Endothelial cell (in vitro differentiated cells): ENCODE measurements at regions not wholly inside any gene's neighbourhood (a gene's known extent, or its start where the extent isn't known, plus 50 kb on each side); places are given as distances from the start of the nearest gene placed in this dataset.

Experiments
- DNase-seq: peaks from one replicate; pipeline ENCODE4 v3.0.0; 2021; ENCODE audit warnings: low spot score
- H3K27ac Mint-ChIP-seq: one replicate; pipeline ENCODE4 v1.8.0; 2021; ENCODE audit warnings: mixed read lengths, inconsistent platforms; ENCODE audit not compliant: unreplicated experiment
- H3K27me3 Mint-ChIP-seq: one replicate; pipeline ENCODE4 v1.8.0; 2021; ENCODE audit warnings: mild to moderate bottlenecking, moderate library complexity, mixed read lengths, inconsistent platforms; ENCODE audit not compliant: unreplicated experiment
- H3K36me3 Mint-ChIP-seq: one replicate; pipeline ENCODE4 v1.8.0; 2021; ENCODE audit warnings: mild to moderate bottlenecking, low read depth, mixed read lengths, inconsistent platforms; ENCODE audit not compliant: unreplicated experiment
- H3K4me1 Mint-ChIP-seq: one replicate; pipeline ENCODE4 v1.8.0; 2021; ENCODE audit warnings: mild to moderate bottlenecking, mixed read lengths, inconsistent platforms; ENCODE audit not compliant: unreplicated experiment
- H3K4me3 Mint-ChIP-seq: one replicate; pipeline ENCODE4 v1.8.0; 2021; ENCODE audit warnings: mild to moderate bottlenecking, mixed read lengths, inconsistent platforms; ENCODE audit not compliant: unreplicated experiment
- H3K9me3 Mint-ChIP-seq: one replicate; pipeline ENCODE4 v1.8.0; 2021; ENCODE audit warnings: mixed read lengths, inconsistent platforms; ENCODE audit not compliant: unreplicated experiment
- CTCF ChIP-seq: fragments of 200-600 bp; sonication (generic); IDR thresholded peaks from one replicate; pipeline ENCODE4 v1.5.0; 2021; ENCODE audit warnings: antibody characterized with exemption; ENCODE audit not compliant: unreplicated experiment

DNA sequence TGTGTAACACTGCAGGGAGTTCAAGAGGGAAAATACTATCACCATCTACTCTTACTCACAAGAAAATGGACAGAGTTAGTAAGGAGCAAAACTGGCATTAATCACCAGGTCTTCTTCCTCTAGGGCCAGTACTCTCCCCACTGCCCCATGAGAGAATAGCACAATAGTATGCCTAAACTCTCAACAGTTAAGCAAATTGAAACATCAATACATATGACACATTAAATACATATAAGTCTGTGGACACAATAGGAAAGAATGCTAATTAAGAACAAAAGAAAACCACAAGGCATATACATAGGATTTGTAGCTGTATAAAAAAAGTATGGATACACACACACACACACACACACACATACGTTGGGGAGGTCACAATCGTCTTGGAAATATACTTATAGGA is 197.9 kb upstream of the BDNF start:
- Mint-ChIP-seq H3K36me3 (no peaks in the 10 kb centered on the region), H3K27ac (no peak overlapping the region), H3K4me1 (no peaks in the 10 kb centered on the region), H3K9me3 (no peaks in the 10 kb centered on the region), H3K27me3 (no peaks in the 10 kb centered on the region), H3K4me3 (no peak overlapping the region)
- no peak for TF ChIP-seq CTCF
- DNase-seq = no peak

DNA sequence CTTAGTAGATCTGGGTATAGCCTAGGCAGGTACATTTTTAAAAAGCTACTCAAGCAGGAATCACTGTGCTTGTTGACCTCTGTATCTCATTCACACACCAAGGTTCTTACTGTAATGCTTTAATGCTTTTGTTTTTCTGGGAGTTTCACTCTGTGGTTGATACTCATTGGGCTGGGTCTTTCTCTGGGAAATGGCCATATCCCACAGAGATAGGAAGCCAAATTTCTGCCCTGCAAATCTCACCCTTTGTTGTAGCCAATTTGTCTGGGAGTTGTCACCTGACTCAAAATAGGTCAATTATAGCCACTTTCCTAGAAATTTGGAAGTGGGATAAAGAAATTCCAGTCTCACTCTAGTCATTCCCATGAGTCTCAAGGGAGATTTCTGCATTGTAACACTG is 195.8 kb upstream of the BDNF start:
- no peaks in the 10 kb centered on the region for H3K9me3 Mint-ChIP-seq

DNA sequence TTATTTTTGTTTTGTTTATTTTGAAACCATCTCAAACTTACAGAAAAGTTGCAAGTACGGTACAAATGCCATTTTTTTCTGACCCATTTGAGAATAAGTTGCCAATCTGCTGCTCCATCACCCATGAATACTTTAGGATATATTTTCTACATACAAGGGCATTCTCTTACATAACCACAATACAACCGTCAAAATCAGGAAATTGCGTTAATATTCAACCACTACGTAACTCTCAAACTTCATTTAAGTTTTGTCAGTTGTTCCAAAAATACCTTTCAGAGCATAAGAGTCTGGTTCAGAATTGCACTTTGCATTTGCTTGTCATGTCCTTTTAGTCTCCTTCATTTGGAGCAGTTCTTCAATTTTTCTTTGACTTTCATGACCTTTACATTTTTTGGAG is 194.3 kb upstream of the BDNF start:
- H3K27ac Mint-ChIP-seq = no peak overlapping the region
- H3K9me3 Mint-ChIP-seq = no peaks in the 10 kb centered on the region
- no peak for TF ChIP-seq CTCF
- no peak overlapping the region for H3K4me3 Mint-ChIP-seq
- no peaks in the 10 kb centered on the region for H3K4me1 Mint-ChIP-seq
- DNase-seq = no peak
- no peaks in the 10 kb centered on the region for H3K27me3 Mint-ChIP-seq
- H3K36me3 Mint-ChIP-seq = no peaks in the 10 kb centered on the region

More for the DNA sequence above, 195.8 kb upstream of the BDNF start:
- TF ChIP-seq CTCF = no peak
- no peak for DNase-seq
- no peak overlapping the region for H3K27ac Mint-ChIP-seq
- H3K4me1 Mint-ChIP-seq = no peaks in the 10 kb centered on the region
- no peaks in the 10 kb centered on the region for H3K27me3 Mint-ChIP-seq
- H3K36me3 Mint-ChIP-seq = no peaks in the 10 kb centered on the region
- no peak overlapping the region for H3K4me3 Mint-ChIP-seq

- Mint-ChIP-seq H3K27ac (no peak overlapping the region), H3K9me3 (no peaks in the 10 kb centered on the region), H3K4me1 (no peaks in the 10 kb centered on the region), H3K4me3 (no peak overlapping the region), H3K36me3 (no peaks in the 10 kb centered on the region), H3K27me3 (no peaks in the 10 kb centered on the region)
- TF ChIP-seq CTCF = no peak
- no peak for DNase-seq
These were observed 186.6 kb upstream of the BDNF start for GRCh38 chr11:27886857-27887256.

- no peak for DNase-seq
- no peaks in the 10 kb centered on the region for H3K36me3 Mint-ChIP-seq
- no peak overlapping the region for H3K4me3 Mint-ChIP-seq
- no peaks in the 10 kb centered on the region for H3K9me3 Mint-ChIP-seq
- H3K4me1 Mint-ChIP-seq = no peaks in the 10 kb centered on the region
- H3K27me3 Mint-ChIP-seq = no peaks in the 10 kb centered on the region
- TF ChIP-seq CTCF = no peak
- H3K27ac Mint-ChIP-seq = no peak overlapping the region
These were observed 181.9 kb upstream of the BDNF start for GRCh38 chr11:27882066-27882697.
